HepG2 (cell line): ENCODE measurements at regions not wholly inside any gene's neighbourhood (a gene's known extent, or its start where the extent isn't known, plus 50 kb on each side); places are given as distances from the start of the nearest gene placed in this dataset.

Source experiments
- ATAC-seq: fragments of 200-7000 bp; cut with Tn5 transposase; 3 replicates; pipeline ENCODE4 v1.9.1; 2020; ENCODE audit warnings: mild to moderate bottlenecking, moderate library complexity
- BruUV-seq: library from RNA; stranded (reverse); fragments of 400-500 nt; replicated peaks from 2 replicates; lab custom pipeline; 2021; lab: Mats Ljungman, UMichigan
- CTCF ChIA-PET: fragments of 300-600 bp; formaldehyde crosslinking; extraction: SDS; loops from one replicate; lab custom pipeline; 2021; ENCODE audit warnings: low total read pairs, inconsistent platforms, low intra/inter-chr PET ratio; lab: Yijun Ruan, JAX
- POLR2A ChIA-PET: fragments of 350-600 bp; sonication (Branson Sonifier 250); formaldehyde crosslinking; loops from one replicate; lab custom pipeline; 2020; ENCODE audit warnings: antibody characterized with exemption, inconsistent platforms; lab: Yijun Ruan, JAX
- DNase-seq: peaks from one replicate; pipeline ENCODE4 v3.0.0-alpha.2; 2015; ENCODE audit warnings: low spot score
- FAIRE-seq: peaks from 3 replicates; lab custom pipeline; 2011; peaks lifted over from hg19 to GRCh38; lab: Jason Lieb, UNC
- H2AFZ ChIP-seq: one replicate; pipeline ENCODE4 v1.6.1; 2011; ENCODE audit warnings: low read length, inconsistent platforms
- H3K27ac ChIP-seq: fragments of 300-600 bp; 3 replicates; pipeline ENCODE4 v1.8.0; 2011; ENCODE audit warnings: mixed run types, mild to moderate bottlenecking, mixed read lengths, low read length, inconsistent platforms; ENCODE audit not compliant: insufficient read depth; ENCODE audit errors: extremely low read length
- H3K27me3 ChIP-seq, 2 experiments: fragments of 200-600 bp in 1 of 2; 2 replicates in 1 of 2; 3 replicates in 1 of 2; pipeline versions ENCODE4 v1.6.0 to v1.8.0; 2011; ENCODE audit warnings: low read length in 2 of 2, mild to moderate bottlenecking in 2 of 2, moderate library complexity in 2 of 2, inconsistent platforms in 1 of 2; ENCODE audit not compliant: insufficient read depth in 2 of 2, control insufficient read depth in 1 of 2
- H3K36me3 ChIP-seq, 2 experiments: fragments of 200-600 bp in 1 of 2; replicated peaks in 1 of 2; 2 replicates in 1 of 2; 3 replicates in 1 of 2; pipeline versions ENCODE4 v1.5.1 to v1.8.0; 2011; ENCODE audit warnings: low read length in 2 of 2, inconsistent platforms in 1 of 2; ENCODE audit not compliant: insufficient read depth in 2 of 2, control insufficient read depth in 1 of 2
- H3K4me1 ChIP-seq: 2 replicates; pipeline ENCODE4 v1.5.1; 2012; ENCODE audit warnings: low read length, inconsistent platforms; ENCODE audit not compliant: insufficient read depth
- H3K4me2 ChIP-seq: 2 replicates; pipeline ENCODE4 v1.6.0; 2011; ENCODE audit warnings: low read depth, low read length, inconsistent platforms
- H3K4me3 ChIP-seq, 3 experiments: fragments of 200-600 bp in 1 of 3; sonication (generic), shearing (Covaris generic) in 1 of 3; replicated peaks in 1 of 3; 2 replicates each; pipeline ENCODE4 v1.5.1; 2011 to 2016; ENCODE audit warnings: low read length in 3 of 3, inconsistent platforms in 2 of 3, low read depth in 2 of 3, mild to moderate bottlenecking in 2 of 3, control low read depth in 1 of 3, mixed read lengths in 1 of 3; ENCODE audit not compliant: insufficient read depth in 1 of 3
- H3K79me2 ChIP-seq: one replicate; pipeline ENCODE4 v1.6.1; 2011; ENCODE audit warnings: low read length, inconsistent platforms; ENCODE audit not compliant: insufficient read depth
- H3K9ac ChIP-seq: 2 replicates; pipeline ENCODE4 v1.6.0; 2011; ENCODE audit warnings: mild to moderate bottlenecking, low read depth, low read length, inconsistent platforms; ENCODE audit not compliant: insufficient read depth
- H3K9me3 ChIP-seq: 2 replicates; pipeline ENCODE4 v1.5.1; 2012; ENCODE audit warnings: mild to moderate bottlenecking, low read length
- H4K20me1 ChIP-seq: 2 replicates; pipeline ENCODE4 v1.6.0; 2011; ENCODE audit warnings: inconsistent platforms, mild to moderate bottlenecking, low read length, moderate library complexity; ENCODE audit not compliant: insufficient read depth
- AGO1 ChIP-seq: fragments of 200-400 bp; formaldehyde crosslinking; IDR thresholded peaks from 2 replicates; pipeline ENCODE4 v1.6.1; 2017; ENCODE audit warnings: mild to moderate bottlenecking, low read depth, low read length, moderate library complexity; ENCODE audit not compliant: poor library complexity, severe bottlenecking
- ESRRA ChIP-seq: sonication (generic); formaldehyde crosslinking; IDR thresholded peaks from 2 replicates; pipeline ENCODE4 v1.5.1; 2020; ENCODE audit warnings: mild to moderate bottlenecking, low read depth, missing genetic modification reagents
- FLYWCH1 ChIP-seq: sonication (generic); formaldehyde crosslinking; IDR thresholded peaks from 2 replicates; pipeline ENCODE4 v1.8.1; 2023; ENCODE audit warnings: mild to moderate bottlenecking, missing genetic modification reagents
- HOXA5 ChIP-seq: sonication (generic); formaldehyde crosslinking; IDR thresholded peaks from 2 replicates; pipeline ENCODE4 v1.4.0; 2020; ENCODE audit warnings: missing genetic modification reagents
- JUN ChIP-seq: sonication (generic); formaldehyde crosslinking; IDR thresholded peaks from 2 replicates; pipeline ENCODE4 v1.4.0; 2020; ENCODE audit warnings: mild to moderate bottlenecking, missing genetic modification reagents
- LRRFIP1 ChIP-seq: sonication (generic); formaldehyde crosslinking; conservative IDR thresholded peaks from 2 replicates; pipeline ENCODE4 v1.4.0; 2020; ENCODE audit warnings: missing genetic modification reagents
- POLR2AphosphoS2 ChIP-seq: IDR thresholded peaks from 2 replicates; pipeline ENCODE4 v1.6.1; 2011; ENCODE audit warnings: low read depth, low read length, improper control_type of control experiment
- RFX1 ChIP-seq: fragments of 450-650 bp; IDR thresholded peaks from 2 replicates; pipeline ENCODE4 v1.6.1; 2017
- ZMAT5 ChIP-seq: sonication (generic); formaldehyde crosslinking; IDR thresholded peaks from 2 replicates; pipeline ENCODE4 v1.5.0; 2020; ENCODE audit warnings: mild to moderate bottlenecking, low read depth, missing genetic modification reagents, borderline replicate concordance
- ZNF343 ChIP-seq: sonication (generic); formaldehyde crosslinking; IDR thresholded peaks from 2 replicates; pipeline ENCODE4 v1.4.0; 2020; ENCODE audit warnings: mild to moderate bottlenecking, missing genetic modification reagents
- ZNF383 ChIP-seq: sonication (generic); formaldehyde crosslinking; IDR thresholded peaks from 2 replicates; pipeline ENCODE4 v1.4.0; 2020; ENCODE audit warnings: missing genetic modification reagents, mild to moderate bottlenecking, borderline replicate concordance
- ZNF773 ChIP-seq: sonication (generic); formaldehyde crosslinking; IDR thresholded peaks from 2 replicates; pipeline ENCODE4 v1.4.0; 2020; ENCODE audit warnings: missing genetic modification reagents, borderline replicate concordance
- WGBS: methylation state at CpG from one replicate; pipeline ENCODE4 v1.1.6; 2017; ENCODE audit warnings: low lambda C conversion rate; 5-methylcytosine and 5-hydroxymethylcytosine counted together
- in situ Hi-C: cut with HindIII; loops from 2 replicates; pipeline ENCODE4 v1.10.0; 2017; ENCODE audit warnings: low pct_unique_long_range_greater_than_20kb; ENCODE audit not compliant: extremely low pct_ligation_motif_present
- intact Hi-C: fragments of 100-400 bp; cut with micrococcal nuclease; formaldehyde crosslinking; loops from one replicate; pipeline ENCODE4 v1.10.0; 2022; ENCODE audit not compliant: unreplicated experiment
- TF ChIP-seq, protein P1 (sequence below): IDR thresholded peaks from 2 replicates; pipeline ENCODE4 v1.6.1; 2016; ENCODE audit warnings: missing compliant biosample characterization, missing genetic modification reagents, borderline replicate concordance
- TF ChIP-seq, protein P2 (sequence below): sonication (generic); formaldehyde crosslinking; IDR thresholded peaks from 2 replicates; pipeline ENCODE4 v1.5.1; 2020; ENCODE audit warnings: missing genetic modification reagents, mild to moderate bottlenecking, borderline replicate concordance
- TF ChIP-seq, protein P3 (sequence below): sonication (generic); formaldehyde crosslinking; IDR thresholded peaks from 2 replicates; pipeline ENCODE4 v1.5.1; 2020; ENCODE audit warnings: mild to moderate bottlenecking, missing genetic modification reagents, moderate library complexity

DNA sequence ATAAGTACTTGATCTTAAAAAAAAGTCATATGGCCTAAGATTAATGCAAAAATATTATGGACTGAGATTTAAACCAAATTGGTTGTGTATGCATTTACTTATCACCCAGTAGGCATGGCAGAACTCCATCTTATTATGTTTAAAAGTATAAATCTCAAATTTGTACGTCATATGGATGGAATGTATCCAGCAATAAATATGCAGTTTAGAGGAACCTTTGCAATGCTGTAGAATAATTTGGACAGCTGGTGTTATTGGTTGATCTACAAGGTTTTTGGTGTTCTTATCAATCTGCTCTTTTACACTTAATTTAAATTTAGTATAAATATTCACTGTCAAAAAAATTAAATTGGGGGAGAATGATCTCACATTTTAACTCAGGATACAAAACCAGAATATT, 640.2 kb downstream of the SATB2 start (continued):
- TF ChIP-seq ZMAT5 (CRISPR knock-in tag), result no peak
- no peak for TF ChIP-seq HOXA5 (CRISPR knock-in tag)
- TF ChIP-seq ZNF343, result no peak
- TF ChIP-seq, protein P1, sequence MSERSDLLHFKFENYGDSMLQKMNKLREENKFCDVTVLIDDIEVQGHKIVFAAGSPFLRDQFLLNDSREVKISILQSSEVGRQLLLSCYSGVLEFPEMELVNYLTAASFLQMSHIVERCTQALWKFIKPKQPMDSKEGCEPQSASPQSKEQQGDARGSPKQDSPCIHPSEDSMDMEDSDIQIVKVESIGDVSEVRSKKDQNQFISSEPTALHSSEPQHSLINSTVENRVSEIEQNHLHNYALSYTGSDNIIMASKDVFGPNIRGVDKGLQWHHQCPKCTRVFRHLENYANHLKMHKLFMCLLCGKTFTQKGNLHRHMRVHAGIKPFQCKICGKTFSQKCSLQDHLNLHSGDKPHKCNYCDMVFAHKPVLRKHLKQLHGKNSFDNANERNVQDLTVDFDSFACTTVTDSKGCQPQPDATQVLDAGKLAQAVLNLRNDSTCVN, result no peak
- TF ChIP-seq POLR2AphosphoS2, result no peak
- TF ChIP-seq, all 625 proteins: peak for 0

DNA sequence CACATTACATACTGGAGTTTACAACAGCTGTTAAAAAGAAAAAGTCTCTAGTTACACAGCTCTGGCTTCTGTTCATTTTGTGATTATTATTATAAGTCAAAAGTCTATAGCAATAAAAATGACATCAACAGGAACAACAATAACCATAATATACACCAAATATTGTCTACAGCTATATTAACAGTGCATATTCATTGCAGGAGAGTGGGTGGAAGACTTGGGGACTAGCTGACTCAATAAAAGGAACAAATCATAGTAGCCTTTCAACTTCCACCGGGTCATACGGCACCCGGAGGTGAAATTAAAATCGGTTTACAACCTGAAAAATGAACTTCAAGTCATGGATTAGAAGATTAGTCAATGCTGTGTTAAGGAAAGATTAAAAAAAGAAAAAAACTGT, 642.1 kb downstream of the SATB2 start:
- Histone ChIP-seq H3K9ac (no peak overlapping the region), H3K9me3 (no peaks in the 10 kb centered on the region), H3K27ac (no peak overlapping the region), H2AFZ (no peak overlapping the region), H3K27me3 (no peaks in the 10 kb centered on the region), H3K4me2 (no peak overlapping the region), H4K20me1 (no peaks in the 10 kb centered on the region), H3K79me2 (no peaks in the 10 kb centered on the region), H3K36me3 (no peaks in the 10 kb centered on the region), H3K4me1 (no peaks in the 10 kb centered on the region), H3K4me3 (no peak overlapping the region)
- ChIA-PET POLR2A (no interaction called here), CTCF (no interaction called here)
- intact Hi-C loops, result no loop called here
- no peak for ATAC-seq
- in situ Hi-C loops, result no loop called here
- DNase-seq, result no peak
- 1% methylated on average over 4 of the region's 4 CpGs for WGBS
- BruUV-seq, result no TSS peak
- no peak for FAIRE-seq
- TF ChIP-seq RFX1 (no peak), ZNF383 (CRISPR knock-in tag) (no peak), LRRFIP1 (CRISPR knock-in tag) (no peak), ESRRA (no peak), JUN (CRISPR knock-in tag) (no peak), AGO1 (no peak), FLYWCH1 (CRISPR knock-in tag) (no peak), ZNF773 (CRISPR knock-in tag) (no peak)
- TF ChIP-seq, protein P2, sequence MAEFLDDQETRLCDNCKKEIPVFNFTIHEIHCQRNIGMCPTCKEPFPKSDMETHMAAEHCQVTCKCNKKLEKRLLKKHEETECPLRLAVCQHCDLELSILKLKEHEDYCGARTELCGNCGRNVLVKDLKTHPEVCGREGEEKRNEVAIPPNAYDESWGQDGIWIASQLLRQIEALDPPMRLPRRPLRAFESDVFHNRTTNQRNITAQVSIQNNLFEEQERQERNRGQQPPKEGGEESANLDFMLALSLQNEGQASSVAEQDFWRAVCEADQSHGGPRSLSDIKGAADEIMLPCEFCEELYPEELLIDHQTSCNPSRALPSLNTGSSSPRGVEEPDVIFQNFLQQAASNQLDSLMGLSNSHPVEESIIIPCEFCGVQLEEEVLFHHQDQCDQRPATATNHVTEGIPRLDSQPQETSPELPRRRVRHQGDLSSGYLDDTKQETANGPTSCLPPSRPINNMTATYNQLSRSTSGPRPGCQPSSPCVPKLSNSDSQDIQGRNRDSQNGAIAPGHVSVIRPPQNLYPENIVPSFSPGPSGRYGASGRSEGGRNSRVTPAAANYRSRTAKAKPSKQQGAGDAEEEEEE (CRISPR knock-in tag), result no peak
- TF ChIP-seq, protein P3, sequence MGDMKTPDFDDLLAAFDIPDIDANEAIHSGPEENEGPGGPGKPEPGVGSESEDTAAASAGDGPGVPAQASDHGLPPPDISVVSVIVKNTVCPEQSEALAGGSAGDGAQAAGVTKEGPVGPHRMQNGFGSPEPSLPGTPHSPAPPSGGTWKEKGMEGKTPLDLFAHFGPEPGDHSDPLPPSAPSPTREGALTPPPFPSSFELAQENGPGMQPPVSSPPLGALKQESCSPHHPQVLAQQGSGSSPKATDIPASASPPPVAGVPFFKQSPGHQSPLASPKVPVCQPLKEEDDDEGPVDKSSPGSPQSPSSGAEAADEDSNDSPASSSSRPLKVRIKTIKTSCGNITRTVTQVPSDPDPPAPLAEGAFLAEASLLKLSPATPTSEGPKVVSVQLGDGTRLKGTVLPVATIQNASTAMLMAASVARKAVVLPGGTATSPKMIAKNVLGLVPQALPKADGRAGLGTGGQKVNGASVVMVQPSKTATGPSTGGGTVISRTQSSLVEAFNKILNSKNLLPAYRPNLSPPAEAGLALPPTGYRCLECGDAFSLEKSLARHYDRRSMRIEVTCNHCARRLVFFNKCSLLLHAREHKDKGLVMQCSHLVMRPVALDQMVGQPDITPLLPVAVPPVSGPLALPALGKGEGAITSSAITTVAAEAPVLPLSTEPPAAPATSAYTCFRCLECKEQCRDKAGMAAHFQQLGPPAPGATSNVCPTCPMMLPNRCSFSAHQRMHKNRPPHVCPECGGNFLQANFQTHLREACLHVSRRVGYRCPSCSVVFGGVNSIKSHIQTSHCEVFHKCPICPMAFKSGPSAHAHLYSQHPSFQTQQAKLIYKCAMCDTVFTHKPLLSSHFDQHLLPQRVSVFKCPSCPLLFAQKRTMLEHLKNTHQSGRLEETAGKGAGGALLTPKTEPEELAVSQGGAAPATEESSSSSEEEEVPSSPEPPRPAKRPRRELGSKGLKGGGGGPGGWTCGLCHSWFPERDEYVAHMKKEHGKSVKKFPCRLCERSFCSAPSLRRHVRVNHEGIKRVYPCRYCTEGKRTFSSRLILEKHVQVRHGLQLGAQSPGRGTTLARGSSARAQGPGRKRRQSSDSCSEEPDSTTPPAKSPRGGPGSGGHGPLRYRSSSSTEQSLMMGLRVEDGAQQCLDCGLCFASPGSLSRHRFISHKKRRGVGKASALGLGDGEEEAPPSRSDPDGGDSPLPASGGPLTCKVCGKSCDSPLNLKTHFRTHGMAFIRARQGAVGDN (CRISPR knock-in tag), result no peak
